Osteoblast (primary cell): ENCODE measurements at regions not wholly inside any gene's neighbourhood (a gene's known extent, or its start where the extent isn't known, plus 50 kb on each side); places are given as distances from the start of the nearest gene placed in this dataset.
A peak's percentile ranks its signal among the peaks of the same experiment; 100 is the strongest.

ENCODE experiments used
- DNase-seq: peaks from one replicate; pipeline ENCODE4 v3.0.0; 2011; ENCODE audit warnings: low spot score, mixed read lengths; ENCODE audit not compliant: insufficient read length; ENCODE audit errors: missing footprints
- H2AFZ ChIP-seq: 2 replicates; pipeline ENCODE4 v1.6.0; 2011; ENCODE audit warnings: mild to moderate bottlenecking, low read length
- H3K27ac ChIP-seq: 2 replicates; pipeline ENCODE4 v1.5.1; 2011; ENCODE audit warnings: mild to moderate bottlenecking, low read depth, low read length, moderate library complexity
- H3K27me3 ChIP-seq: 2 replicates; pipeline ENCODE4 v1.6.0; 2012; ENCODE audit warnings: mild to moderate bottlenecking, control low read depth, inconsistent platforms, low read length, moderate library complexity; ENCODE audit not compliant: insufficient read depth
- H3K36me3 ChIP-seq: 2 replicates; pipeline ENCODE4 v1.5.1; 2011; ENCODE audit warnings: mild to moderate bottlenecking, low read length, control low read depth, moderate library complexity; ENCODE audit not compliant: insufficient read depth
- H3K4me1 ChIP-seq: 2 replicates; pipeline ENCODE4 v1.5.1; 2011; ENCODE audit warnings: mild to moderate bottlenecking, low read length, control low read depth, moderate library complexity; ENCODE audit not compliant: insufficient read depth
- H3K4me2 ChIP-seq: 2 replicates; pipeline ENCODE4 v1.6.0; 2011; ENCODE audit warnings: mild to moderate bottlenecking, low read length; ENCODE audit not compliant: insufficient read depth
- H3K4me3 ChIP-seq: fragments of 200-600 bp; sonication (generic); 3 replicates; pipeline ENCODE4 v1.5.1; 2012; ENCODE audit warnings: mild to moderate bottlenecking, low read length, inconsistent platforms; ENCODE audit not compliant: insufficient read depth
- H3K79me2 ChIP-seq: 2 replicates; pipeline ENCODE4 v1.6.0; 2012; ENCODE audit warnings: mild to moderate bottlenecking, low read length, control low read depth, inconsistent platforms; ENCODE audit not compliant: insufficient read depth
- H3K9me3 ChIP-seq: 2 replicates; pipeline ENCODE4 v1.5.1; 2011; ENCODE audit warnings: low read depth, low read length, control low read depth
- H4K20me1 ChIP-seq: 2 replicates; pipeline ENCODE4 v1.6.0; 2012; ENCODE audit warnings: mild to moderate bottlenecking, low read length, control low read depth; ENCODE audit not compliant: insufficient read depth
- TF ChIP-seq, protein P1 (sequence below): IDR thresholded peaks from 2 replicates; pipeline ENCODE4 v1.5.1; 2011; ENCODE audit warnings: mild to moderate bottlenecking, low read depth, low read length, moderate library complexity; ENCODE audit errors: extremely low read depth

DNA sequence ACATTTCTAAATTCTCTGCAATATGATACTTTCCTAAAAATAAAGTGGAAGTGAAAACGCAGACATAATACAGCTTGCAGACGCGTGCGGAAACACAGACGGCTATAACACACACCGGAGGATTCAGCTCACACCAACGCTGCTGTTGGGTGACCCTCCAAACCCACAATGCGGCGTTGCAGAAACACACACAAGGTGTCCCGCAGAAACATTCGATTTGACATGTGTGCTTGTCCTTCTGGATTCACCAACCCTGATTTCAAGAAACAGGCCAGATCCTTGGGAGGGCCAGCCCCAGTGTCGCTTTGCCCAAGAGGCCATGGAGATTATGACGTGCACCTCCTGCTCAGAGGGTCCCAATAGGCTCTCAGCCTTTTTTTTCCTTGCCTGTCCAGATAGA is 136.7 kb upstream of the TCERG1L start:
- Histone ChIP-seq H3K27ac (no peak overlapping the region), H3K9me3 (no peaks in the 10 kb centered on the region), H3K4me2 (no peak overlapping the region), H3K4me3 (no peak overlapping the region), H3K36me3 (no peaks in the 10 kb centered on the region), H2AFZ (no peak overlapping the region), H3K79me2 (no peaks in the 10 kb centered on the region), H4K20me1 (no peaks in the 10 kb centered on the region), H3K27me3 (no peaks in the 10 kb centered on the region), H3K4me1 (no peaks in the 10 kb centered on the region)
- TF ChIP-seq, protein P1, sequence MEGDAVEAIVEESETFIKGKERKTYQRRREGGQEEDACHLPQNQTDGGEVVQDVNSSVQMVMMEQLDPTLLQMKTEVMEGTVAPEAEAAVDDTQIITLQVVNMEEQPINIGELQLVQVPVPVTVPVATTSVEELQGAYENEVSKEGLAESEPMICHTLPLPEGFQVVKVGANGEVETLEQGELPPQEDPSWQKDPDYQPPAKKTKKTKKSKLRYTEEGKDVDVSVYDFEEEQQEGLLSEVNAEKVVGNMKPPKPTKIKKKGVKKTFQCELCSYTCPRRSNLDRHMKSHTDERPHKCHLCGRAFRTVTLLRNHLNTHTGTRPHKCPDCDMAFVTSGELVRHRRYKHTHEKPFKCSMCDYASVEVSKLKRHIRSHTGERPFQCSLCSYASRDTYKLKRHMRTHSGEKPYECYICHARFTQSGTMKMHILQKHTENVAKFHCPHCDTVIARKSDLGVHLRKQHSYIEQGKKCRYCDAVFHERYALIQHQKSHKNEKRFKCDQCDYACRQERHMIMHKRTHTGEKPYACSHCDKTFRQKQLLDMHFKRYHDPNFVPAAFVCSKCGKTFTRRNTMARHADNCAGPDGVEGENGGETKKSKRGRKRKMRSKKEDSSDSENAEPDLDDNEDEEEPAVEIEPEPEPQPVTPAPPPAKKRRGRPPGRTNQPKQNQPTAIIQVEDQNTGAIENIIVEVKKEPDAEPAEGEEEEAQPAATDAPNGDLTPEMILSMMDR, result no peak
- DNase-seq, result no peak

DNA sequence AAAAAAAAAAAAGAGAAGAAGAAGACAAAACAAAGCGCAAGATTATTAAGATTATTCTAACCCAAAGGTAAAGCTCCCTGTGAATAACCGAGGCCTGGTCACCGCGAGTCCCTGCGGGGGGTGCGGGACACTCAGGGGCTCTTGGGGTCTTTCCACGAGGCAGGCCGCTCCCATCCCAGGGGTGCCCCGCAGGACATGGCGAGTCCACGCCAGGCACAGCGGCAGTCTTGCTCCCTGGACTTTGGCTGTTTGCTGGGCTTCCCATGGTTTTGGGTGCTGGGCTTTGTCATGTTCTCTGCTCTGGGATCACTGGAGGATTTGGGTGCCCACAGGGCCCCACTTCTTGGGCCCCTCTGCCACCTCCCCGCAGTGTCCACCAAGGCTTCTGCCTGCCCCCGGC is 137.4 kb upstream of the TCERG1L start:
- no peaks in the 10 kb centered on the region for H4K20me1 ChIP-seq
- no peaks in the 10 kb centered on the region for H3K79me2 ChIP-seq
- no peaks in the 10 kb centered on the region for H3K36me3 ChIP-seq
- TF ChIP-seq, protein P1, result no peak
- H3K4me1 ChIP-seq, result no peaks in the 10 kb centered on the region
- no peaks in the 10 kb centered on the region for H3K27me3 ChIP-seq
- H3K9me3 ChIP-seq, result no peaks in the 10 kb centered on the region
- H3K4me2 ChIP-seq, result no peak overlapping the region
- no peak for DNase-seq
- no peak overlapping the region for H2AFZ ChIP-seq
- no peak overlapping the region for H3K27ac ChIP-seq
- no peak overlapping the region for H3K4me3 ChIP-seq

DNA sequence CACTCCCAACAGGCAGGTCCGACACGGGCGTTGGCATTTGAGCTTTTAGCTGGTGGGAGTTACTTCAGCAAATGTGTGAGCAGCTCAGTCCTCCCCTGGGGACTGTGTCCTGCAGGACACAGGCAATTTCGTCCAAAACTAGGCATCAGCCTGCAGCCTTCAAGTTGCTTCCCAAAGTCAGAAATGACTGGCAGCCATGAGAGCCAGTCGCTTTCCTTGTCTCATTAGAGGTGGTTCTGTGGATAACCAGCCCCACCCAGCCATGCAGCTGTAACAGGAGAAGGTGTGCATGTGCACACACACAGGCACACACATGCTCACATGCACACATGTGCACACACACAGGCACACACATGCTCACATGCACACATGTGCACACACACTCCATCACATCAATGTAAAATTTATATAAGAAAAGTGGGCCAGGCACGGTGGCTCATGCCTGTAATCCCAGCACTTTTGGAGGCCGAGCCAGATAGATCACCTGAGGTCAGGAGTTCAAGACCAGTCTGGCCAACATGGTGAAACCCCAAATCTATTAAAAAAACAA is 138.8 kb upstream of the TCERG1L start:
- Histone ChIP-seq H3K27me3 (no peaks in the 10 kb centered on the region), H3K27ac (no peak overlapping the region), H3K4me3 (no peak overlapping the region), H3K4me2 (no peak overlapping the region), H3K4me1 (no peaks in the 10 kb centered on the region), H3K9me3 (no peaks in the 10 kb centered on the region), H3K36me3 (no peaks in the 10 kb centered on the region), H4K20me1 (no peaks in the 10 kb centered on the region), H2AFZ (no peak overlapping the region), H3K79me2 (no peaks in the 10 kb centered on the region)
- DNase-seq, result no peak
- TF ChIP-seq, protein P1, result no peak

DNA sequence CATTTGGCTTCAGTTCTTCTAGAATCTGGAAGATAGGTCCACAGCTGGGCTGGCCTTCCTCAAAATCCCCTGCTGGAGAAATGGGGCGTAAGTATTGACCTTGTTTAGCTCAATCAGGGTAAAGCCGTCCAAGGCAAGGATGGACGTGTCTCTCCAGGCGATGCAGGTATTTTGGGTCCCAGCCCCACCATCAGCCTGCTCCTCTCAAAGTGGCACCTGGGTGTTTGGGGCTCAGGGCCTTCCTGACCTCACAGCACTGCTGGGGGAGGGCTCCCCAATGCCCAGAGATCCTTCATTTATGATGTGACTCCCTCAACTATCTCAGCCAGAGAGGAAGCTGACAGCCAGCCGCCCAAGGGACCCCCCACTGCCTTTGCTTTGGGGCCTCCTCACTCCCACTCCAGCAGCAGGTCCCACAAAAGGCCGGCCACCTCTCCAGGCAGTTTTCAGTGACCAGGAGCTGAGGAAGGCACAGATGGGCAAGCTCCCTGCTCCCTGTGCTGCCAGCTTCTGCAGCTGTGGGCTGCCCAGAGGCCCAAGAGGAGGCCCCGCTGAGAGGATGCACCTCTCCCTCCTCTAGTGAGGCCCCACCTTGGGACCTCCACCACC is 140.0 kb upstream of the TCERG1L start:
- H3K27ac ChIP-seq, result no peak overlapping the region
- no peaks in the 10 kb centered on the region for H3K27me3 ChIP-seq
- H2AFZ ChIP-seq, result no peak overlapping the region
- TF ChIP-seq, protein P1, result no peak
- H3K4me1 ChIP-seq, result no peaks in the 10 kb centered on the region
- DNase-seq, result peak; percentile 31
- H3K36me3 ChIP-seq, result no peaks in the 10 kb centered on the region
- H4K20me1 ChIP-seq, result no peaks in the 10 kb centered on the region
- no peak overlapping the region for H3K4me3 ChIP-seq
- no peak overlapping the region for H3K4me2 ChIP-seq
- no peaks in the 10 kb centered on the region for H3K9me3 ChIP-seq
- no peaks in the 10 kb centered on the region for H3K79me2 ChIP-seq
